Peyer's patch (tissue), 4 donors: ENCODE measurements at regions not wholly inside any gene's neighbourhood (a gene's known extent, or its start where the extent isn't known, plus 50 kb on each side); places are given as distances from the start of the nearest gene placed in this dataset.
A peak's percentile ranks its signal among the peaks of the same experiment; 100 is the strongest.

Experiments
- DNase-seq, 3 donors: peaks; one replicate each; pipeline ENCODE4 v3.0.0-alpha.2; 2017 to 2019
- H3K27ac ChIP-seq, 4 donors: fragments of 200-600 bp; sonication (generic); one replicate each; pipeline ENCODE4 v1.5.1; 2016 to 2019
- H3K27me3 ChIP-seq, 2 donors: fragments of 200-600 bp; sonication (generic); one replicate each; pipeline ENCODE4 v1.5.1; 2019
- H3K36me3 ChIP-seq, 3 donors: fragments of 200-600 bp; sonication (generic); one replicate each; pipeline ENCODE4 v1.5.1; 2016 to 2019
- H3K4me1 ChIP-seq, 4 donors: fragments of 200-600 bp; sonication (generic); one replicate each; pipeline ENCODE4 v1.5.1; 2016 to 2019
- H3K4me3 ChIP-seq, 4 donors: fragments of 200-600 bp; sonication (generic); 1 replicate in 3 of 4; 2 replicates in 1 of 4; pipeline ENCODE4 v1.5.1; 2016 to 2019; ENCODE audit warnings: mild to moderate bottlenecking in 1 of 4
- H3K9me3 ChIP-seq, 4 donors: fragments of 200-600 bp; sonication (generic); one replicate each; pipeline ENCODE4 v1.5.1; 2016 to 2019; ENCODE audit warnings: mild to moderate bottlenecking in 1 of 4
- CTCF ChIP-seq, 6 experiments: fragments of 450-650 bp in 4 of 6; fragments of 200-600 bp in 2 of 6; sonication (generic) in 1 of 6; IDR thresholded peaks; one replicate each; pipeline ENCODE4 v1.5.1; 2017 to 2019; ENCODE audit warnings: antibody characterized with exemption in 6 of 6, mild to moderate bottlenecking in 3 of 6, moderate library complexity in 1 of 6
- POLR2A ChIP-seq, 2 donors: fragments of 450-650 bp; IDR thresholded peaks; one replicate each; pipeline ENCODE4 v1.5.1; 2017; ENCODE audit warnings: antibody characterized with exemption in 2 of 2, mild to moderate bottlenecking in 2 of 2, moderate library complexity in 2 of 2

- no peaks in the 10 kb centered on the region for H3K36me3 ChIP-seq
- H3K27me3 ChIP-seq: no peaks in the 10 kb centered on the region
- DNase-seq: no peak
- no peaks in the 10 kb centered on the region for H3K9me3 ChIP-seq
- no peak overlapping the region for H3K4me3 ChIP-seq
- no peaks in the 10 kb centered on the region for H3K4me1 ChIP-seq
- no peak overlapping the region for H3K27ac ChIP-seq
- TF ChIP-seq POLR2A (IDR thresholded peaks at IDR 0.05): no peak
These were observed 192.4 kb downstream of the OGFRL1 start for GRCh38 chr6:71481011-71481410.

- Histone ChIP-seq H3K4me3 (no peak overlapping the region), H3K27me3 (no peaks in the 10 kb centered on the region), H3K27ac (no peak overlapping the region), H3K9me3 (no peaks in the 10 kb centered on the region), H3K4me1 (no peaks in the 10 kb centered on the region), H3K36me3 (no peaks in the 10 kb centered on the region)
- TF ChIP-seq POLR2A (IDR thresholded peaks at IDR 0.05) (no peak), CTCF (IDR thresholded peaks at IDR 0.05) (no peak)
- DNase-seq: no peak
These were observed 193.2 kb downstream of the OGFRL1 start for GRCh38 chr6:71481801-71482200.

- H3K36me3 ChIP-seq: no peaks in the 10 kb centered on the region
- H3K4me3 ChIP-seq: no peak overlapping the region
- TF ChIP-seq CTCF (IDR thresholded peaks at IDR 0.05) (peak in 2 of 6 experiments; percentile 4 to 12), POLR2A (IDR thresholded peaks at IDR 0.05) (no peak)
- no peak overlapping the region for H3K27ac ChIP-seq
- H3K9me3 ChIP-seq: no peaks in the 10 kb centered on the region
- no peaks in the 10 kb centered on the region for H3K4me1 ChIP-seq
- DNase-seq: no peak
- H3K27me3 ChIP-seq: no peaks in the 10 kb centered on the region
These were observed 194.1 kb downstream of the OGFRL1 start for GRCh38 chr6:71482742-71483141.

GRCh38 chr6:71486461-71486860 is 197.8 kb downstream of the OGFRL1 start:
- Histone ChIP-seq H3K4me3 (no peak overlapping the region), H3K36me3 (no peaks in the 10 kb centered on the region)
- DNase-seq: no peak

GRCh38 chr6:71488186-71488585 is 199.6 kb downstream of the OGFRL1 start:
- H3K4me1 ChIP-seq: no peaks in the 10 kb centered on the region
- H3K4me3 ChIP-seq: no peak overlapping the region
- no peaks in the 10 kb centered on the region for H3K27me3 ChIP-seq
- H3K36me3 ChIP-seq: no peaks in the 10 kb centered on the region
- DNase-seq: no peak
- no peak for TF ChIP-seq POLR2A (IDR thresholded peaks at IDR 0.05)
- no peak for TF ChIP-seq CTCF (IDR thresholded peaks at IDR 0.05)
- no peak overlapping the region for H3K27ac ChIP-seq
- H3K9me3 ChIP-seq: no peaks in the 10 kb centered on the region

More at GRCh38 chr6:71486461-71486860, 197.8 kb downstream of the OGFRL1 start:
- no peak for TF ChIP-seq POLR2A (IDR thresholded peaks at IDR 0.05)
- TF ChIP-seq CTCF (IDR thresholded peaks at IDR 0.05): no peak
- H3K27ac ChIP-seq: no peak overlapping the region
- H3K4me1 ChIP-seq: no peaks in the 10 kb centered on the region
- no peaks in the 10 kb centered on the region for H3K9me3 ChIP-seq
- H3K27me3 ChIP-seq: no peaks in the 10 kb centered on the region

- no peak overlapping the region for H3K27ac ChIP-seq
- no peak for DNase-seq
These were observed 201.1 kb downstream of the OGFRL1 start for GRCh38 chr6:71489736-71490135.

More at GRCh38 chr6:71489736-71490135, 201.1 kb downstream of the OGFRL1 start:
- no peak for TF ChIP-seq POLR2A (IDR thresholded peaks at IDR 0.05)
- no peak for TF ChIP-seq CTCF (IDR thresholded peaks at IDR 0.05)
- Histone ChIP-seq H3K9me3 (no peaks in the 10 kb centered on the region), H3K4me3 (no peak overlapping the region), H3K4me1 (no peaks in the 10 kb centered on the region), H3K36me3 (no peaks in the 10 kb centered on the region), H3K27me3 (no peaks in the 10 kb centered on the region)
